ENCODE measurements at regions not wholly inside any gene's neighbourhood (a gene's known extent, or its start where the extent isn't known, plus 50 kb on each side); places are given as distances from the start of the nearest gene placed in this dataset.

GRCh38 chr12:124479680-124480468, 87.5 kb downstream of the NCOR2 start:
- Histone ChIP-seq H3K4me2 (ENCODE audit: unreplicated experiment) (no peak overlapping the region), H3K27ac (no peak overlapping the region), H3K79me2 (ENCODE audit: insufficient read depth) (peaks cover 8% of the 10 kb centered on the region; the same call in 1 of the 2 replicates), H3K4me3 (no peak overlapping the region), H3K9ac (no peak overlapping the region), H3K27me3 (replicated peaks; ENCODE audit: insufficient read depth) (no peaks in the 10 kb centered on the region), H3K9me3 (ENCODE audit: low read depth) (no peaks in the 10 kb centered on the region), H3K9me2 (ENCODE audit: insufficient read depth) (no peaks in the 10 kb centered on the region), H3F3A (ENCODE audit: insufficient read depth) (no peaks in the 10 kb centered on the region), H3K4me1 (ENCODE audit: insufficient read depth) (0 out of 2 replicates have a peak, but pooled peaks cover 5% of the 10 kb centered on the region), H2AFZ (no peak overlapping the region), H4K20me1 (ENCODE audit: insufficient read depth) (no peaks in the 10 kb centered on the region), H3K36me3 (ENCODE audit: low read depth) (peaks cover 3% of the 10 kb centered on the region; the same call in 1 of the 2 replicates)
- no peak for TF ChIP-seq EZH2phosphoT487 (IDR thresholded peaks at IDR 0.05; ENCODE audit: insufficient read depth, low read depth)
- no peak for TF ChIP-seq EZH2 (IDR thresholded peaks at IDR 0.05; ENCODE audit: insufficient read depth, poor library complexity, severe bottlenecking)
- in situ Hi-C loops (cut with MboI), result no loop called here
- 90 to 91% methylated on average over 19 of the region's 19 CpGs for WGBS, 2 experiments (ENCODE audit: low coverage in 1 of 2, low lambda C conversion rate in 2 of 2, missing lambda C conversion rate in 2 of 2)
- no peak for DNase-seq

- H3K9me2 ChIP-seq (ENCODE audit: insufficient read depth), result no peaks in the 10 kb centered on the region
Measured at GRCh38 chr12:124478985-124479645, 88.3 kb downstream of the NCOR2 start.

GRCh38 chr12:124478416-124478815, 89.0 kb downstream of the NCOR2 start:
- H3K4me1 ChIP-seq (ENCODE audit: insufficient read depth), result 0 out of 2 replicates have a peak, but pooled peaks cover 5% of the 10 kb centered on the region
- no peak overlapping the region for H3K4me3 ChIP-seq
- TF ChIP-seq EZH2 (IDR thresholded peaks at IDR 0.05; ENCODE audit: insufficient read depth, poor library complexity, severe bottlenecking), result no peak
- TF ChIP-seq EZH2phosphoT487 (IDR thresholded peaks at IDR 0.05; ENCODE audit: insufficient read depth, low read depth), result no peak
- in situ Hi-C loops (cut with MboI), result no loop called here
- H3K9ac ChIP-seq, result no peak overlapping the region
- H3K27ac ChIP-seq, result no peak overlapping the region
- H3K79me2 ChIP-seq (ENCODE audit: insufficient read depth), result peaks cover 12% of the 10 kb centered on the region
- no peaks in the 10 kb centered on the region for H3K27me3 ChIP-seq (replicated peaks; ENCODE audit: insufficient read depth)
- H3K9me3 ChIP-seq (ENCODE audit: low read depth), result no peaks in the 10 kb centered on the region
- WGBS, 2 experiments (ENCODE audit: low coverage in 1 of 2, low lambda C conversion rate in 2 of 2, missing lambda C conversion rate in 2 of 2), result 96 to 97% methylated on average over 9 of the region's 9 CpGs
- H2AFZ ChIP-seq, result no peak overlapping the region
- peaks cover 3% of the 10 kb centered on the region; the same call in 1 of the 2 replicates for H3K36me3 ChIP-seq (ENCODE audit: low read depth)
- H4K20me1 ChIP-seq (ENCODE audit: insufficient read depth), result no peaks in the 10 kb centered on the region
- H3F3A ChIP-seq (ENCODE audit: insufficient read depth), result no peaks in the 10 kb centered on the region
- H3K4me2 ChIP-seq (ENCODE audit: unreplicated experiment), result no peak overlapping the region
- DNase-seq, result no peak
- no peaks in the 10 kb centered on the region for H3K9me2 ChIP-seq (ENCODE audit: insufficient read depth)

More at GRCh38 chr12:124478985-124479645, 88.3 kb downstream of the NCOR2 start:
- DNase-seq, result no peak
- H3K79me2 ChIP-seq (ENCODE audit: insufficient read depth), result peaks cover 13% of the 10 kb centered on the region
- H2AFZ ChIP-seq, result no peak overlapping the region
- H3K27ac ChIP-seq, result no peak overlapping the region
- H3K4me1 ChIP-seq (ENCODE audit: insufficient read depth), result 0 out of 2 replicates have a peak, but pooled peaks cover 5% of the 10 kb centered on the region
- WGBS, 2 experiments (ENCODE audit: low coverage in 1 of 2, low lambda C conversion rate in 2 of 2, missing lambda C conversion rate in 2 of 2), result 93 to 96% methylated on average over 36 to 42 of the region's 42 CpGs
- no peak overlapping the region for H3K4me3 ChIP-seq
- no peaks in the 10 kb centered on the region for H3F3A ChIP-seq (ENCODE audit: insufficient read depth)
- H3K9me3 ChIP-seq (ENCODE audit: low read depth), result no peaks in the 10 kb centered on the region
- TF ChIP-seq EZH2 (IDR thresholded peaks at IDR 0.05; ENCODE audit: insufficient read depth, poor library complexity, severe bottlenecking) (no peak), EZH2phosphoT487 (IDR thresholded peaks at IDR 0.05; ENCODE audit: insufficient read depth, low read depth) (no peak)
- H3K4me2 ChIP-seq (ENCODE audit: unreplicated experiment), result no peak overlapping the region
- in situ Hi-C loops (cut with MboI), result no loop called here
- H3K36me3 ChIP-seq (ENCODE audit: low read depth), result peaks cover 3% of the 10 kb centered on the region; the same call in 1 of the 2 replicates
- H4K20me1 ChIP-seq (ENCODE audit: insufficient read depth), result no peaks in the 10 kb centered on the region
- H3K9ac ChIP-seq, result no peak overlapping the region
- no peaks in the 10 kb centered on the region for H3K27me3 ChIP-seq (replicated peaks; ENCODE audit: insufficient read depth)

- Histone ChIP-seq H4K20me1 (ENCODE audit: insufficient read depth) (no peaks in the 10 kb centered on the region), H3K79me2 (ENCODE audit: insufficient read depth) (peaks cover 11% of the 10 kb centered on the region)
- DNase-seq, result no peak
Measured at GRCh38 chr12:124477107-124477915, 90.1 kb downstream of the NCOR2 start.

More at GRCh38 chr12:124477107-124477915, 90.1 kb downstream of the NCOR2 start:
- H3K27ac ChIP-seq, result no peak overlapping the region
- H3K27me3 ChIP-seq (replicated peaks; ENCODE audit: insufficient read depth), result no peaks in the 10 kb centered on the region
- H3K36me3 ChIP-seq (ENCODE audit: low read depth), result peaks cover 13% of the 10 kb centered on the region; the same call in 1 of the 2 replicates
- H3K4me3 ChIP-seq, result no peak overlapping the region
- H3F3A ChIP-seq (ENCODE audit: insufficient read depth), result no peaks in the 10 kb centered on the region
- no peak overlapping the region for H2AFZ ChIP-seq
- TF ChIP-seq EZH2 (IDR thresholded peaks at IDR 0.05; ENCODE audit: insufficient read depth, poor library complexity, severe bottlenecking), result no peak
- TF ChIP-seq EZH2phosphoT487 (IDR thresholded peaks at IDR 0.05; ENCODE audit: insufficient read depth, low read depth), result no peak
- 79 to 81% methylated on average over 15 of the region's 15 CpGs for WGBS, 2 experiments (ENCODE audit: low coverage in 1 of 2, low lambda C conversion rate in 2 of 2, missing lambda C conversion rate in 2 of 2)
- 0 out of 2 replicates have a peak, but pooled peaks cover 5% of the 10 kb centered on the region for H3K4me1 ChIP-seq (ENCODE audit: insufficient read depth)
- no peaks in the 10 kb centered on the region for H3K9me3 ChIP-seq (ENCODE audit: low read depth)
- no peaks in the 10 kb centered on the region for H3K9me2 ChIP-seq (ENCODE audit: insufficient read depth)
- no peak overlapping the region for H3K9ac ChIP-seq
- in situ Hi-C loops (cut with MboI), result no loop called here
- no peak overlapping the region for H3K4me2 ChIP-seq (ENCODE audit: unreplicated experiment)

All from GM23248 (cell line).